A172 (cell line): ENCODE measurements at regions not wholly inside any gene's neighbourhood (a gene's known extent, or its start where the extent isn't known, plus 50 kb on each side); places are given as distances from the start of the nearest gene placed in this dataset.
"Not testable (repeated sequence)": the region's sequence is repeated elsewhere in the genome, so short reads cannot be mapped to it uniquely, and the experiment has no call there.

Experiments
- DNase-seq: peaks from one replicate; pipeline ENCODE4 v3.0.0-alpha.2; 2015; ENCODE audit warnings: low spot score

DNA sequence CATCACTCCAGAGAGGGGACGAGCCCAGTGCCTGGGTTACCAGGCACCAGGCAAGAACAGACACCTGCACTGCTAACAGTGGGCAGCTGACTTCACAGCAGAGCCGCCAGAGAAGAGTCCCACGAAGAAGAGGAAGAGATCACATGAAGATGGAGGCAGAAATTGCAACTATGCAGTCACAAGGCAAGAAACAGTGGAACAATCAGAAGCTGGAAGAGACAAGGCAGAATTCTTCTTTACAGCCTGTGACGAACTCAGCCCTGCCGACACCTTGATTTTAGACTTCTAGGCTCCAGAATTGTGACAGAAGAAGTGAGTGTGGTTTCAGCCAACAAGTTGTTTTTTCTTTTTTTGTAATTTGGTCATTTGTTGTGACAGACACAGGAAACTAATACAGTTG is 59.2 kb downstream of the IL12A start:
- no peak for DNase-seq

DNA sequence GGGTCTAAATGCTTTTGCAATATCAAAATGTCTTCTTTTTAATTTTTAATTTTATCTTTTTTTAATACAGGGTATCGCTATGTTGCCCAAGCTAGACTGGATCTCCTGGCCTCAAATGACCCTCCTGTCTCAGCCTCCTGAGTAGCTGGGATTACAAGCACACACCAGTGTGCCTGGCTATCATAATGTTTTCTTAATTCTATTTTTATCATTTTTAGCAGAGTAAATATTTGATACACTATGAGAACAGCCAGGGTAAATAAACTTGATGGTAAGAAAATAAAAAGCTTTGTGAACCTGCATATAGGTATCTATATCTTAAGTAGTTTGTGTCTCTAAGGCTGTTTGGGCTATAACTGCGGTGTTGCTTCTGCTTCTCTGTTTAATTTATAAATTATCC is 60.4 kb downstream of the IL12A start:
- DNase-seq, result no peak

- no peak for DNase-seq
Measured at GRCh38 chr3:160049565-160049964, 60.9 kb downstream of the IL12A start.

DNA sequence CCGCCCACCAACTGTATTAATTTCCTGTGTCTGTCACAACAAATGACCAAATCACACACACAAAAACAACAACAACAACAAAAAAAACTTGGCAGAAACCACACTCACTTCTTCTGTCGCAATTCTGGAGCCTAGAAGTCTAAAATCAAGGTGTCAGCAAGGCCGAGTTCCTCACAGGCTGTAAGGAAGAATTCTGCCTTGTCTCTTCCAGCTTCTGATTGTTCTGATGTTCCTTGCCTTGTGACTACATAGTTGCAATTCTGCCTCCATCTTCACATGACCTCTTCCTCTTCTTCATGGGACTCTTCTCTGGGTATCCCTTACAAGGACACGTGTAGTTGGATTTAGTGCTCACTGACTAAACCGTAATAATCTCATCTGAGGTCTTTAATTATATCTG is 61.4 kb downstream of the IL12A start:
- DNase-seq, result no peak

GRCh38 chr3:160052385-160053047 is 63.9 kb downstream of the IL12A start:
- DNase-seq, result no peak

- no peak for DNase-seq
Measured at GRCh38 chr3:160053048-160053391, 64.4 kb downstream of the IL12A start.

DNA sequence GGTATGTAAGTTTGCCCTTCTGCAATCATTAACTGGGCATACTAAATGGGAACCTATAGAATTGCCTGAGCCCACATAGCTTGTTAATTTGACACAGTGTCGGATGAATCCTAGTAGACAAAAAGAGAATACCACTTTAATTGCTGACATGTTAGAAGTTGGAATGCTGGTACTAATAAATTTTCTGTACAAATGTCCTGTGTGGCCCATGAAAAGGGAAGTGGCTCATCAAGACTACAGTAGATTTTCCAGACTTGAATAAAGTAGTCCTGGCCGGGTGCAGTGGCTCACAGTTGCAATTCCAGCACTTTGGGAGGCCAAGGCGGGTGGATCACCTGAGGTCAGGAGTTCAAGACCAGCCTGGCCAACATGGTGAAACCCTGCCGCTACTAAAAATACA is 66.2 kb downstream of the IL12A start:
- DNase-seq, result not testable (repeated sequence)

DNA sequence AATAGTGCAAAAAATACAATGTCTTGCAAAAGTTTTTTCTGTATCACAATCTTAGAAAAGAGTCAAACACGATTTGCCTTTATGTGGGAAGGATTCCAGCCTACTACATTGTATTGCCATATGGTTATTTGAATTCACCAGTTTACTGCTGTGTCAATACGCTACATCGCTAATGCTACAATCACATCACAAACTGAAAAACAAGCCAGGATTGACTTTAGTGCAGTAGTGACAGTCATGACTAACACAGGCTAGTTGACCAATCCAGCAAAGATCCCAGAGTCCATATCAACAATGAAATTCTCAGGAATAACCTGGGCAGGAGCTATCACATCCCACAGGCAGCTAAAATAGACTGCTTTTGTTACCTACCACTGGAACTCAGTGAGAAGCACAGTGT is 67.0 kb downstream of the IL12A start:
- DNase-seq, result no peak

GRCh38 chr3:160057331-160057730 is 68.7 kb downstream of the IL12A start:
- no peak for DNase-seq

DNA sequence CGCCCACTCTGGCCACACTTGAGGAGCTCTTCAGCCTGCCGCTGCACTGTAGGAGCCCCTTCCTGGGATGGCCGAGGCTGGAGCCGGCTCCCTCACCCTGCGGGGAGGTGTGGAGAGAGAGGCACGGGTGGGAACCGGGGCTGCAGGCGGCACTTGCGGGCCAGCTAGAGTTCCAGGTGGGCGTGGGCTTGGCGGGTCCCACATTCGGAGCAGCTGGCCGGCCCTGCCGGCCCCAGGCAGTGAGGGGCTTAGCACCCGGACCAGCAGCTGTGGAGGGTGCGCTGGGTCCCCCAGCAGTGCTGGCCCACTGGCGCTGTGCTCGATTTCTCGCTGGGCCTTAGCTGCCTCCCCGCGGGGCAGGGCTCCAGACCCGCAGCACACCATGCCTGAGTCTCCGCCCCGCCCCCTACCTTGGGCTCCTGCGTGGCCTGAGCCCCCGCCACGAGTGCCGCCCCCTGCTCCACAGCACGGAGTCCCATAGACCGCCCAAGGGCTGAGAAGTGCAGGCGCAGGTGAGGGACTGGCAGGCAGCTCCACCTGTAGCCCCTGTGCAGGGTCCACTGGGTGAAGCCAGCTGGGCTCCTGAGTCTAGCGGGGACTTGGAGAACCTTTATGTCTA is 71.9 kb downstream of the IL12A start:
- DNase-seq, result no peak

DNA sequence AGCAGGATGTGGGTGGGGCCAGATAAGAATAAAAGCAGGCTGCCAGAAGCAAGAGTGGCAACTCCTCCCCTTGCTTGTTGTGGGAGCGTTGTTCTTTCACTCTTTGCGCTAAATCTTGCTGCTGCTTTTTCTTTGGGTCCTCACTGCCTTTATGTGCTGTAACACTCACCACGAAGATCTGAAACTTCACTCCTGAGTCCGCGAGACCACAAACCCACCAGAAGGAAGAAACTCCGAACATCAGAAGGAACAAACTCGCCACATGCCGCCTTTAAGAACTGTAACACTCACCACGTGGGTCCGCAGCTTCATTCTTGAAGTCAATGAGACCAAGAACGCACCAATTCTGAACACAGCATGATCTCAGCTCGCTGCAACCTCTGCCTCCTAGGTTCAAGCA is 72.9 kb downstream of the IL12A start:
- DNase-seq, result no peak

GRCh38 chr3:160065282-160065681 is 76.6 kb downstream of the IL12A start:
- no peak for DNase-seq

GRCh38 chr3:160065786-160066185 is 77.2 kb downstream of the IL12A start:
- DNase-seq, result no peak

DNA sequence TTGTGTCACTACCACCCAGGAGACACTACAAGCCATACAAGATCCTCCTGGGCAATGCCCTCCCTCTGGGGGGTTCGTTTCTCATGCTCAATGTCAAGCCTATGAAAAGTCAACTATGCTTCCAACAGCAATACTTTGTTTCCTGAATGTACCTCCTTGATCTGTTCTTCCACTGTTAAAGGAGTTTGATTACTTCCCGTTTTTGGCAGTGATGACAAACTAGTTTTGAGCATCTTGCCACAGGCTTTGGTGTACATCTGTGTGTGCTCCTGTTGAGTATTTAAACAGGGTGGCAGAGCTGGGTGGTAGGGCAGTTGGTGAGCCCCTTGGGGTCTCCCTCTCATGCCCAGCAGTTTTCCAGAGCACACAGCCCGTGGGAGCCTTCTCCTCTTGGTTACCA is 81.4 kb downstream of the IL12A start:
- DNase-seq, result no peak

DNA sequence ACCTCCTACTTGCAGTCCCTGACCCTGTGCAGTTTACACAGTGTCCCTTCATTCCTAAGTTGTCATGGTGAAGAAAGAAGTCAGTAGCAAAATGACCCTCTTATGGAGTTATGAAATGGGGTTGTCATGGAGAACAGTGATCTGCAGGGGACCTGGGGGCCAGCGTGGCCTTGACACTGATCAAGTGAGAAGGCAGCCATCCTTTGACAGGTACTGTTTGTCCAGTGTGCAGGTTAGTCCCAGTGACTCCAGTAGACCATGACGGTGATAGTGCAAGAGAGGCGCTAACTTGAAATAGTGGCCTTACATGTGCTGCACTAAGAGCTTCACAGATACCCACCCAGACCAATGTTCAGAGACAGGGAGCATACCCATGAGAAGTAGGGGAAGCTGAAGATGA is 87.9 kb downstream of the IL12A start:
- DNase-seq, result no peak

- DNase-seq, result no peak
Measured at GRCh38 chr3:160078533-160078932, 89.9 kb downstream of the IL12A start.

DNA sequence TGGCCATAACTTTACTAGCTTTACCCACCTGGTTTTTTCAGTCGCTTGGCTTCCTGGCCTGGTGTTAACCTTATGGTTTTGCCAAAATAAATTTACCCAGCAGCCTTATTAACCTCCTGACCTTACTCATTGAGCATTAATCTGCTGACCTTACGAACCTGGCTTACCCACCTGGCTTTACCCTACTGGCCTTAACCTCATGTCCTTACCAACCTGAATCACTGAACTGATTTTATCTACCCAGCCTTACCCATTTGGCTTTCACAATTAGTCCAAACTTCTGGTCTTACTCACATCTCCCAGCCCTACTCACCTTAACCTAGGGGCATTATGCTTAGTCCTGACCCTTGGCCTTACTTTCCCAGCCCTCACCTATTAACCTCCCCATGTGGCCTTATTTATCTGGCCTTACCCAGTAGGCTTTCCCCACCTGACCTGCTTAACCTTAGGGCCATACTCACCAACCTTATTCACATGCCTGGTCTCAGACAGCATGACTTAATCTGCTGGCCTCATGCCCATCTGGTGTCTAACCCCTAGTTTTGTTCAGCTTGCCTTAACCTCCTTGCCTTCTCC is 93.4 kb downstream of the IL12A start:
- DNase-seq, result no peak

DNA sequence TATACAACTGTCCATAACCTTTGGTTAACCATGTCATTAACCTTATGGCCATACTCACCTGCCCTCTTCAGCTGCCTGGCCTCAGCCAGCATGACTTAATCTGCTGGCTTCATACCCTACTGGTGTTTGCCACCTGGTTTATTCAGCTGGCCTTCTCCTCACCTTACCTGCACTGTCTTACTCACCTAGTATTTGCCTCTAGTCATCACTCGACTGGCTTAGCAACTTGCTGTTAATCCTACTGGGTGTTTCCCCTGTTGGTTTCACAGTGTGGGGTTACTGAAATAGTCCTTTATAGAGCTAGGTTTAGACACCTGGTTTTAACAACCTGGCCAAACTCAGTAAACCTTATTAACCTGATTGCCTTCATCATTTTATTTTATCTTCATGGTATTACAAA is 96.4 kb downstream of the IL12A start:
- DNase-seq, result no peak

GRCh38 chr3:160088492-160089137 is 100.0 kb downstream of the IL12A start:
- no peak for DNase-seq

DNA sequence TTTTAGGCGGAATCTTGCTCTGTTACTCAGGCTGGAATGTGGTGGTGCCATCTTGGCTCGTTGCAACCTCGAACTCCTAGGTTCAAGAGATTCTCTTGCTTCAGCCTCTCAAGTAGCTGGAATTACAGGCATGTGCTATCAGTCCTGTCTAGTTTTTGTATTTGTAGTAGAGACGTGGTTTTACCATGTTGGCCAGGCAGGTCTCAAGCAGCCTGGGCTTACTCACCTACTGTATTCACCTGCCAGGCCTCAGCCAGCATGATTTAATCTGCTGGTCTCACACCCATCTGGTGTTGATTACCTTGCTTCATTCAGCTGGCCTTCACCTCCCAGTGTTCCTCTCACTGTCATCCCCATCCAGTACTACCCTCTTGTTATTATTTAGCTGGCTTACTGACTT is 102.0 kb downstream of the IL12A start:
- DNase-seq, result no peak

- no peak for DNase-seq
Measured at GRCh38 chr3:160091441-160091840, 102.8 kb downstream of the IL12A start.

DNA sequence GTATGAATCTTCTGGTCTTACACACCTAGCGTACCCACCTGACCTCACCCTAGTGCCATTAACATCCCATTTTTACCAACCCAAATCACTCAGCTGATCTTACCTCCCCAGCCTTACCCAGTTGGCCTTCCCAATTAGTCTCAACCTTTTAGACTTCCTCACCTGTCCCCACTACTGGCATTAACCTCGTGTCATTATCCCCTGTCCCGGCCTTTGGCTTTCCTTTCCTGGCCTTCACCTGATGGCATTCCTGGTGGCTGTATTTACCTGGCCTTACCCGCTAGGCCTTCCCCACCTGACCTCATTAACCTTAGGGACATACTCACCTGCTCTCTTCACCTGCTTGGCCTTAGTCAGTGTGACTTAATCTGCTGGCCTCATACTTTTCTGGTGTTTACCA is 104.1 kb downstream of the IL12A start:
- DNase-seq, result no peak

DNA sequence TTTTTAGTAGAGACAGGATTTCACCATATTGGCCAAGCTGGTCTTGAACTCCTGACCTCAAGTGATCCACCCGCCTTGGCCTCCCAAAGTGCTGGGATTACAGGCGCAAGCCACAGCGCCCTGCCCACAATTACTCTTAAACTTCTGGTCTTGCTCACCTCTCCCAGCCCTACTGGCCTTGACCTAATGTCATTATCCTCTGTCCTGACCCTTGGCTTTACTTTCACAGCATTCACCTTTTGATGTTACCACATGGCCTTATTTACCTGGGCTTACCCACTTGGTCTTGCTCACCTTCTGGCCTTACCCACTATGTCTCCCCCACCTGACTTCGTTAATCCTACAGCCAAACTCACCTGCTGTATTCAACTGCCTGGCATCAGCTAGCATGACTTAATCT is 105.9 kb downstream of the IL12A start:
- no peak for DNase-seq
